Liver (tissue), 7 donors: ENCODE measurements at regions not wholly inside any gene's neighbourhood (a gene's known extent, or its start where the extent isn't known, plus 50 kb on each side); places are given as distances from the start of the nearest gene placed in this dataset.

Source experiments
- DNase-seq: peaks from one replicate; pipeline ENCODE4 v3.0.0-alpha.2; 2017; ENCODE audit warnings: low spot score
- H3K27ac ChIP-seq, 2 donors: one replicate each; pipeline ENCODE4 v1.7.0; 2013; ENCODE audit warnings: inconsistent platforms in 2 of 2, low read length in 2 of 2, control low read depth in 1 of 2, low read depth in 1 of 2, mild to moderate bottlenecking in 1 of 2
- H3K27me3 ChIP-seq, 4 donors: one replicate each; pipeline versions ENCODE4 v1.6.1 to v1.7.0; 2013; ENCODE audit warnings: low read length in 3 of 4, inconsistent platforms in 1 of 4, mild to moderate bottlenecking in 1 of 4, moderate library complexity in 1 of 4; ENCODE audit not compliant: control insufficient read depth in 4 of 4, insufficient read depth in 4 of 4
- H3K36me3 ChIP-seq, 4 donors: one replicate each; pipeline versions ENCODE4 v1.6.1 to v1.7.0; 2013; ENCODE audit warnings: low read length in 3 of 4, mild to moderate bottlenecking in 3 of 4, low read depth in 1 of 4, moderate library complexity in 1 of 4; ENCODE audit not compliant: control insufficient read depth in 4 of 4, insufficient read depth in 3 of 4
- H3K4me1 ChIP-seq, 4 donors: one replicate each; pipeline versions ENCODE4 v1.6.1 to v1.7.0; 2013; ENCODE audit warnings: low read length in 3 of 4, mild to moderate bottlenecking in 3 of 4, moderate library complexity in 1 of 4; ENCODE audit not compliant: control insufficient read depth in 4 of 4, insufficient read depth in 4 of 4
- H3K4me3 ChIP-seq, 3 donors: one replicate each; pipeline versions ENCODE4 v1.6.1 to v1.7.0; 2013; ENCODE audit warnings: low read length in 3 of 3, control low read depth in 1 of 3, low read depth in 1 of 3, mild to moderate bottlenecking in 1 of 3
- H3K9ac ChIP-seq, 2 donors: one replicate each; pipeline ENCODE4 v1.7.0; 2013; ENCODE audit warnings: low read length in 2 of 2, mild to moderate bottlenecking in 2 of 2, moderate library complexity in 2 of 2, control low read depth in 1 of 2, low read depth in 1 of 2
- H3K9me3 ChIP-seq, 4 donors: one replicate each; pipeline versions ENCODE4 v1.6.1 to v1.7.0; 2013; ENCODE audit warnings: low read length in 3 of 4; ENCODE audit not compliant: control insufficient read depth in 4 of 4
- ATF3 ChIP-seq: IDR thresholded peaks from 2 replicates; pipeline ENCODE4 v1.6.1; 2016; ENCODE audit warnings: antibody characterized with exemption
- EGR1 ChIP-seq, 2 donors: IDR thresholded peaks; 2 replicates each; pipeline ENCODE4 v1.6.1; 2016 to 2018; ENCODE audit warnings: antibody characterized with exemption in 2 of 2, low read depth in 2 of 2
- FOXA1 ChIP-seq: IDR thresholded peaks from 2 replicates; pipeline ENCODE4 v1.6.1; 2016; ENCODE audit warnings: antibody characterized with exemption
- NR2F2 ChIP-seq: IDR thresholded peaks from 2 replicates; pipeline ENCODE4 v1.6.1; 2016; ENCODE audit warnings: antibody characterized with exemption
- RAD21 ChIP-seq, 2 donors: IDR thresholded peaks; 2 replicates each; pipeline ENCODE4 v1.6.1; 2016; ENCODE audit warnings: antibody characterized with exemption in 2 of 2, mild to moderate bottlenecking in 2 of 2
- REST ChIP-seq: IDR thresholded peaks from 2 replicates; pipeline ENCODE4 v1.6.1; 2016; ENCODE audit warnings: antibody characterized with exemption, mild to moderate bottlenecking
- RXRA ChIP-seq, 2 donors: IDR thresholded peaks; 2 replicates each; pipeline ENCODE4 v1.6.1; 2017 to 2018; ENCODE audit warnings: antibody characterized with exemption in 2 of 2, mild to moderate bottlenecking in 1 of 2
- SP1 ChIP-seq: IDR thresholded peaks from 2 replicates; pipeline ENCODE4 v1.6.1; 2018; ENCODE audit warnings: antibody characterized with exemption, mild to moderate bottlenecking
- TAF1 ChIP-seq: conservative IDR thresholded peaks from 2 replicates; pipeline ENCODE4 v1.6.1; 2016; ENCODE audit warnings: antibody characterized with exemption, mild to moderate bottlenecking
- YY1 ChIP-seq: IDR thresholded peaks from 2 replicates; pipeline ENCODE4 v1.6.1; 2016; ENCODE audit warnings: antibody characterized with exemption, mild to moderate bottlenecking
- ZBTB33 ChIP-seq: IDR thresholded peaks from 2 replicates; pipeline ENCODE4 v1.6.1; 2016; ENCODE audit warnings: antibody characterized with exemption
- WGBS: extraction: QIAGEN DNeasy Blood & Tissue Kit; methylation state at CpG from one replicate; pipeline ENCODE4 v1.1.7; 2013; 5-methylcytosine and 5-hydroxymethylcytosine counted together
- donor health status: healthy.
- donor health status: healthy.
- donor health status: healthy.
- donor health status: healthy.

- no peak for DNase-seq
- no peak for TF ChIP-seq ATF3
- Histone ChIP-seq H3K9ac (no peak overlapping the region), H3K36me3 (no peaks in the 10 kb centered on the region), H3K27ac (no peak overlapping the region), H3K27me3 (no peaks in the 10 kb centered on the region), H3K9me3 (peaks cover 0 to 2% (median 0%) of the 10 kb centered on the region in 4 donors), H3K4me3 (no peak overlapping the region), H3K4me1 (no peaks in the 10 kb centered on the region)
- WGBS = 89% methylated on average over 3 of the region's 3 CpGs
Measured at GRCh38 chr1:42014823-42015222, 96.1 kb upstream of the HIVEP3 start.

DNA sequence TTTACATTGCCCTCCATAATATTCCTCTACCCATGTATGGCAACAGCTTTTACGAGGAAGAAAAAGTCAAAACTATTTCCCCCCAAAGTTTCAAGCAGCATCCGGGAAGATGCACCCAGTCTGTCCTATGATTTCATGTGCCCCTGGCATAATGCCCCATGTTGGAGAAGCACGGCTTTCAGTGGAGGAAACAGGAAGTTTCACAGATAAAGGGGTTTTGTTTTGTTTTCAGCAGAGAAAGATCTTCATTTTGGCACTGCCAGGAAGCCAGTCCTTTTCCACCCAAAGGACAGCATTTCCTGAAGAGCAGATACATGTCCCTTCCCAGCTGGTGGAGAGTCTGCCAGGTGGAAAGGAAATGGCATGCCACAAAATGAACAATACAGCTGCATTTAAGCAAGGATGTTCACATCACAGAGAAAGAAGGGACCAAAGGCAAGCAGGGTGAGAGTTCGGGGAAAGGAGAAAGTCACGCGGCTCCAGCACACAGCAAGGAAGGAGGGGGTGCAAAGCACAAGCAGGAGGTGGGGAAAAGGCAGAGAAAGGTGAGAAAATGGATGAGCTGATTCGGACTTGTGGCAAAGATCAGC, 95.3 kb upstream of the HIVEP3 start:
- no peak for DNase-seq
- TF ChIP-seq ATF3 (no peak), RAD21 (IDR thresholded peaks at IDR 0.05) (no peak), FOXA1 (no peak), NR2F2 (peak; percentile 24), YY1 (no peak), REST (no peak), SP1 (no peak)

GRCh38 chr1:42012852-42013251, 94.1 kb upstream of the HIVEP3 start:
- Histone ChIP-seq H3K9me3 (no peaks in the 10 kb centered on the region), H3K9ac (no peak overlapping the region), H3K27me3 (no peaks in the 10 kb centered on the region), H3K4me1 (peaks cover 0 to 2% (median 0%) of the 10 kb centered on the region in 4 donors), H3K36me3 (no peaks in the 10 kb centered on the region), H3K4me3 (no peak overlapping the region), H3K27ac (no peak overlapping the region)
- WGBS = 87% methylated on average over 1 of the region's 1 CpG
- DNase-seq = no peak
- TF ChIP-seq ZBTB33 = no peak
- TF ChIP-seq RXRA (IDR thresholded peaks at IDR 0.05) = no peak
- no peak for TF ChIP-seq YY1
- no peak for TF ChIP-seq FOXA1
- TF ChIP-seq EGR1 (IDR thresholded peaks at IDR 0.05; ENCODE audit: low read depth in 2 of 2) = no peak
- TF ChIP-seq SP1 = no peak
- no peak for TF ChIP-seq TAF1

More for the DNA sequence above, 95.3 kb upstream of the HIVEP3 start:
- H3K4me3 ChIP-seq = no peak overlapping the region
- no peak overlapping the region for H3K27ac ChIP-seq
- no peaks in the 10 kb centered on the region for H3K27me3 ChIP-seq
- no peak overlapping the region for H3K9ac ChIP-seq
- peaks cover 0 to 2% (median 0%) of the 10 kb centered on the region in 4 donors for H3K9me3 ChIP-seq
- no peaks in the 10 kb centered on the region for H3K4me1 ChIP-seq
- H3K36me3 ChIP-seq = no peaks in the 10 kb centered on the region
- WGBS = 69% methylated on average over 7 of the region's 7 CpGs
